HG03135 (cell line): ENCODE measurements at regions not wholly inside any gene's neighbourhood (a gene's known extent, or its start where the extent isn't known, plus 50 kb on each side); places are given as distances from the start of the nearest gene placed in this dataset.

Experiments used
- ATAC-seq: cut with Tn5 transposase; IDR thresholded peaks from one replicate; pipeline ENCODE4 v1.9.1; 2021; ENCODE audit warnings: mild to moderate bottlenecking, moderate library complexity; ENCODE audit not compliant: unreplicated experiment

GRCh38 chr9:11443631-11444030 is 830.8 kb upstream of the PTPRD start:
- no peak for ATAC-seq

DNA sequence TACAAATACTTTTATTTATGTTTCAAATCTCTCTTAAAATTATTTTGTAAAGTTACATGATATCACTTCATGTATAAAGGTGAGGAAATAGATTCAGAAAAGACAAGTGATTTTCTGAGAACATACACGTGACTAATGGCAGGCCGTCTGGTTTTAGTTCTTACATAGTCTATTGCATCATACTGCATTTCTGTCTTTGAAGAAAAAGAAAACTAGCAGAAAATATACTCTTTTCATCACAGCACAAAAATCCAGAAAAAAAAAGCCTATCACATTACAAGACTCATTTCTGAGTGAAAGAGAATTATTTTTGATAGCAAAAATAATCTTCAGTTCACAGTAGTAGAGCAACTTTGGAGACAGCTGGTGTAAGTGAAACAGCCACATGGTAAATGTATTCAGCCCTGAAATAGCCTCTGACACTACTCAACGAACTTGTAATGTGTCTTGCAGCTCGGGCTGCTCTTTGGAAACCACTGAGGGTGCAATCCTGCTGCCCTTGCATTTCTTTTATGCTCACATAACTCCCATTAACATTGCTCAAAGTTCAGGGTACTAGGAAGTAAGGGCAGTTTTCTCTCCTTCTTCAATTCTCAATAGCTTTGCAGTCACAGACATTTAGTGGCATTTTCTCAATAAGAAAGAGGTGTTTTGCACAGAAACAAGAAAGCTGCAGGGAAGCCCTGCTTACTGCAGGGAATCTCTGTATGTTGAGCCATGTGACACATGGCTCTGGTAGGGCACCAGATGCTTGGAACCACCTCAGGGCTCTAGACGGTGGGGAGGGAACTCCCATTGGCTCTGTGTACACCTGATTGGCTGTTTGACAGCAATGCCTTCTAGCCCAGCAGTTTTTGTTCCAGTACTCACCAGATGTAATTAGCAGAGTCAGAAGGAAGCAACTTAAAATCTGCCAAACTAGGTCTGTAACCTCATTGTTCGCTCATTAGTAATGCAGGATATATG is 845.3 kb upstream of the PTPRD start:
- ATAC-seq = no peak

- ATAC-seq = no peak
Observed at GRCh38 chr9:11469745-11470144, 856.9 kb upstream of the PTPRD start.

DNA sequence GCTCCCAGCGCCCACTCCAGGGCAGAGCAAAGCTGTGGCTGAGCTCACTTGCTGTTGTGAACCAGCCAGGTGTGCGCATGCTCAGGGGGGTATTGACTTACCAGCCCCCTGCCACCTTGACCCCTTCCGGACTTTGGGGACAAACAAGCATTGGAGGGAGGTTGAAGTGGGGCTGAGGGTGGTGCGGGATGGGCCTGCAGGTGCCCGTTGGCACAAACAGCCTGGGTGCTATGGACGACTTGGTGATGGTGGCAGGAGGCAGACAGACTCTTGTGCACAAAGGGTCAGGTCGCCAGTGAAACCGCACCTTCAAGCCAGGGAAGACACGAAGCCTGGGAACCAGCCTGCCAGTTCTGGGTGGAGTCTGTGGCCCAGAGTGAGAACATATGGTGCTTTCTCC is 858.5 kb upstream of the PTPRD start:
- no peak for ATAC-seq

GRCh38 chr9:11500780-11501179 is 888.0 kb upstream of the PTPRD start:
- no peak for ATAC-seq

GRCh38 chr9:11506980-11507379 is 894.2 kb upstream of the PTPRD start:
- ATAC-seq = no peak

GRCh38 chr9:11537566-11537965 is 924.8 kb upstream of the PTPRD start:
- ATAC-seq = no peak

GRCh38 chr9:11542781-11543180 is 930.0 kb upstream of the PTPRD start:
- ATAC-seq = no peak

DNA sequence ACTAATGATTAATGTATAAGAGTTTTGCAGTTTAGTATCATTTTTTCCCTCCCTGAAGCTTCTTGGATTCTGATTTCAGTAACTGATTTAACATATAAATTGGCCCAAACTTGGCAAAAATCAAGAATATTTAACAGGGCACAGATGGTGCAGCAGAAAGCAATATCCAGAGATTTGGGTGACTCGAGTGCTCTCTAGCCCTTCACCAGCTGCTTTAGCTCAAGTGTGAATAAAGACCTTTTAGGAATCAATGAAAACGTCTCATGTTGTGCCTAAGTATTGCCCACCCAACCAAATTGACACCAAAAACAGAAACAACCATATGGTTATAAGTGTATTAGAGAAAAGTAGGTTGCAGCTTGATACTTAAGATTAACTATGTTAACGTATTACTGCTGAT is 933.4 kb upstream of the PTPRD start:
- no peak for ATAC-seq

DNA sequence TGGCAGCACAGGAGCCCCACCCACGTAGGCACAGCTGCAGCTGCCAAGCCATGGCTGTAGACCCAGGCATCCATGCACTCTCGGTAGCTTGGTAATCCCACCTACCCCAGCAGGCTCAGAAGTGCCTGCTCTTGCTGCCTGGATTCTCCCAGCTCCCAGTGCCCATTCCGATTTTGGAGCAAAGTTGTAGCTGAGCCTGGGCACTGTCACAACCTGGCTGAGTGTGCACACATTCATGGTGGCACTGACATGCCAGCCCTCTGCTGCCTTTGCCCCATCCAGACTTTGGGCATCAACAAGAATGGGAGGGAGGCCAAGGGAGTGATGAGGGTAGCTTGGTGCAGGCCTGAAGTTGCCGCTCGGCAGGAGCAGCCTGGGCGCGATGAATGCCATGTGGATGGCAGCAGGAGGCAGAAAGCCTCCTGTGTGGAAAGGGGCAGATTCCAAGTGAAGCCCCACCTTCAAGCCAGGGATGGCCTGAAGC is 936.6 kb upstream of the PTPRD start:
- ATAC-seq = no peak

- ATAC-seq = no peak
Observed at GRCh38 chr9:11551106-11551505, 938.3 kb upstream of the PTPRD start.

- ATAC-seq = no peak
Observed at GRCh38 chr9:11558043-11558442, 945.2 kb upstream of the PTPRD start.

DNA sequence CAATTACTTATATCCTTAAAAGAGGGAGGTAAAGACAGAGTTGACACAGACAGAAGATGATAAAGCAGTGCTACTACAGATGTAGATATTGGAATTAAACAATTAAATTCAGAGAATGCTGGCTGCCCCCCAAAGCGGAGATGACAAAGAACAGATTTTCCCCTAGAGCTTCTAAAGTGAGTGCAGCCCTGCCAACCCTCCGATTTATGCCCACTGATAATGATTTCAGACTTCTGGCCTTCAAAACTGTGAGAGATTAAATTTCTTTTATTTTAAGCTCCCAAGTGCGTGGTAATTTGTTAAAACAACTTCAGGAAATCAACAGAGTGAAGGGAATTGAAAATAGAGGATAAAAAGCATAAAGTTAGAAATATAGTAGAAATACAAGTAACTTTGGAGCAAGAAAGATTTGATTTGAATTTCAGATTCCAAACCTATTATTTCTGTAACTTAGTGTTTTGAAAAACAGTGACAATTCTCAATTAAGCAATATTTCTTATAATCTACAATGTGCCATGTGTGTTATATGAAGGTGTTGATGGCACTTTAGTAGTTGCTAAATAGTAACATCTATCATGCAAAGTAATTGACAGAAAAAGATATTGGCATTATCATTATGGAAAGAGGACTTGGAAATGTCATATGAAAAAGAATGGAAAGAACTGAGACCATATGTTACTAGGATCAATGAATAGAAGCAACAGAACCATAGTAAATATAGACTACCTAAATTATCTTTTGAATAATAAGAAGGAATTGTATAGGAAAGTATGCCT is 946.4 kb upstream of the PTPRD start:
- no peak for ATAC-seq

GRCh38 chr9:11577522-11577921 is 964.7 kb upstream of the PTPRD start:
- ATAC-seq = no peak

DNA sequence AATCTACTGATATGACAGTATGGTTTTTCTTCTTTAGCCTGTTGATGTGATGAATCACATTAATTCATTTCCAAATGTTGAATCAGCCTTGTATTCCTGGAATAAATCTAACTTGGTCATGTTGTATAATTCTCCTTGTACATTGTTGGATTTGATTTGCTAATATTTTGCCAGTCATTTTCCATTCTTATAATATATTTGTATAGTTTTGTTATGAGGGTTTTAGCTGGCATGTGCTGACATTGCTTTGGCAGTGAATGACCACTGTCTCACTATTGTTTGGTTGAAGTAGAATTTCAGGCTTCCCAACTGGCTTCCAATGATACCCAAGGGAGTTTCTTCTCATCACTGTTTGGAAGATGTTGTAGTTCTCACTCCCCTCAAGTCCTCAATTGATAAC is 983.0 kb upstream of the PTPRD start:
- ATAC-seq = no peak

- no peak for ATAC-seq
Observed at GRCh38 chr9:11618241-11618805, 1005.5 kb upstream of the PTPRD start.

DNA sequence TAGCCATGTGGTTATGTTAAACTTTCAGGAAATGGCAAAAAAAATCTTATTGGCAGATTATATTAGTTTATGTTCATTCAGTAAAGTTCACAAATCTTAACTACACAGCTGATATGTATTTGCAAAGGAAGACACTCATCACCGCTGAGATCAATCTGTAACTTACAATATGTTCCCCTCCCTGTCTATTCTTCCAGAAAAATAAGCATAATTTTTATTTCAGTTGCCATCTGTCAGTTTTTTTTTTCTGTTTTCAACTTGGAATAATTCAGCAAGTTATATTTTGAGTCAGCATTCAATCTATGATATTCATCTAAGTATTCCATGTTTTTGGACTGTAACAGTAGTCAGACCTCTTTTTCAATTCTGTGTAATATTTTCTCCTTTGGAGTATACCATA is 1019.9 kb upstream of the PTPRD start:
- no peak for ATAC-seq

DNA sequence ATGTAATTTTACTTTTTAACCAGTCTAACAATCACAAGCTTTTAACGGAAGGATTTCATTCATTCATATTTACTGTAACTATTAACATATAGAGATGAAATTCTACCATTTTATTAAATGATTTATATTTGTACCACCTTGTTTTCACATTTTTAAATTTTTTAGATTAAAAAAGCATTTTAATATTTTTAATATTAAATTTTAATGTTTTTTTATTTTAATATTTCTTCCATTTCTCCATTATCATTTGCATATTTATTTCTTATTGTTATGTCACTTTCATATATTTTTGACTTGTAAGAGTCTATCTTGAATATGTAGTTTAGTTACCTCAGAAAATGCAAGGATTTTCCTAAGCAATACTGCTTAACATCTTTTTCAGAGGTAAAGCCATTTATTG is 1034.0 kb upstream of the PTPRD start:
- ATAC-seq = no peak

GRCh38 chr9:11653867-11654266 is 1039.3 kb upstream of the TYRP1 start:
- ATAC-seq = no peak

DNA sequence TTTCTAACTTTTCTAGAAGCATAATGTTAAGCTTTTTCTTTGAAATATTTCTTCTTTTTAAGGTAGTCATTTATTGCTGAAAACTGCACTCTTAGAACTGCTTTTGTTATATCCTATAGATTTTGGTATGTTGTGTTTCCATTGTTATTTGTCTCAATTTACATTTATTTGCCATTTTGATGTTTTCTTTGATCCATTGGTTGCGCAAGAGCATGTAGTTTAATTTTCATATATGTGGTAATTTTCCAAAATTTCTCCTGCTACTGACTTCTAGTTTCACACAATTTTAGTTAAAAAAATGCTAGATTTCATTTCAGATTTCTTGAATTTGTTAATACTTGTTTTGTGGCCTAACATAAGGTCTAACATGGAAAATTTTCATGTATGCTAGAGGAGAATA is 1029.3 kb upstream of the TYRP1 start:
- ATAC-seq = no peak

GRCh38 chr9:11676821-11677220 is 1016.4 kb upstream of the TYRP1 start:
- ATAC-seq = no peak

DNA sequence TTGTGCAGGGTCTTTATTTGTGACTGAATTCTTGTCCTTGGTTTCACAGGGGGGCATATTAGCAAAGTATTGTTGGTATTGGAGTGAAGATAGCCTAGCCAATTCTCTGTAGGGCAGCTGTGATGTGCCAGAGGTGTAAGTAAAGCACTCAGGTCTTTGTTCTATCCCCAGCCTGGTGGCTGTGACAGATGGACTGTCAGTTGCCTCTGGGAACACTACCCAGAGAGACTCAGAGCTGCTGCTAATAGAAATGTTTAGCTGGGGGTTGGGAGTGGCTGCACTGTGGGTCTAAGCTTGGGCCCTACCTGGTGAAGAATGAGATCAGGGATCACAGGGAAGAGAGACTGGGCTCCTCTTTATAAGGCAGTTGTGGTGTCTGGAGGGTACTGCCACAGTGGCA is 1006.5 kb upstream of the TYRP1 start:
- no peak for ATAC-seq
